Left ventricle myocardium superior (tissue), 1 donor: ENCODE measurements at regions not wholly inside any gene's neighbourhood (a gene's known extent, or its start where the extent isn't known, plus 50 kb on each side); places are given as distances from the start of the nearest gene placed in this dataset.

ENCODE experiments used
- ATAC-seq: fragments of 200-7000 bp; cut with Tn5 transposase; one replicate; pipeline ENCODE4 v1.9.1; 2020; ENCODE audit warnings: mild to moderate bottlenecking, moderate library complexity
- DNase-seq: peaks from one replicate; pipeline ENCODE4 v3.0.0-alpha.2; 2020
- intact Hi-C: fragments of 100-400 bp; cut with micrococcal nuclease; formaldehyde crosslinking; loops from one replicate; pipeline ENCODE4 v1.11.0; 2022
- donor health status: DM: no; HTN: yes; CAD: no; lungs with severe emphysema.

GRCh38 chr9:130755377-130756007, 61.9 kb downstream of the EXOSC2 start:
- DNase-seq = peak; percentile 39
- peak; percentile 64 for ATAC-seq
- intact Hi-C loops = no loop called here

GRCh38 chr9:130756037-130756436, 62.5 kb downstream of the EXOSC2 start:
- intact Hi-C loops = no loop called here
- ATAC-seq = no peak
- no peak for DNase-seq

- ATAC-seq (peak; percentile 21), DNase-seq (no peak)
- intact Hi-C loops = no loop called here
These were observed 63.0 kb downstream of the EXOSC2 start for GRCh38 chr9:130756455-130757152.

GRCh38 chr9:130759738-130760137, 66.2 kb downstream of the EXOSC2 start:
- no peak for ATAC-seq
- DNase-seq = no peak
- intact Hi-C loops = no loop called here

- DNase-seq (no peak), ATAC-seq (no peak)
- intact Hi-C loops = no loop called here
These were observed 70.0 kb downstream of the EXOSC2 start for GRCh38 chr9:130763331-130764171.

- intact Hi-C loops = no loop called here
- DNase-seq = no peak
- ATAC-seq = no peak
These were observed 69.7 kb upstream of the ABL1 start for GRCh38 chr9:130765137-130766020.

- ATAC-seq = peak; percentile 37
- DNase-seq = no peak
- intact Hi-C loops = no loop called here
These were observed 68.8 kb upstream of the ABL1 start for GRCh38 chr9:130766021-130766926.

GRCh38 chr9:130766927-130767307, 68.1 kb upstream of the ABL1 start:
- DNase-seq (no peak), ATAC-seq (peak; percentile 49)
- intact Hi-C loops = no loop called here

GRCh38 chr9:130768265-130768664, 66.8 kb upstream of the ABL1 start:
- intact Hi-C loops = no loop called here
- no peak for DNase-seq
- ATAC-seq = no peak

GRCh38 chr9:130768891-130769403, 66.1 kb upstream of the ABL1 start:
- no peak for DNase-seq
- no peak for ATAC-seq
- intact Hi-C loops = no loop called here

- intact Hi-C loops = loop anchor here (5.0 kb wide), 1 partner anchor 92 kb away; no protein-coding TSS in a partner anchor
- ATAC-seq (no peak), DNase-seq (no peak)
These were observed 65.0 kb upstream of the ABL1 start for GRCh38 chr9:130770093-130770492.

- ATAC-seq = peak; percentile 78
- intact Hi-C loops = loop anchor here (5.0 kb wide), 1 partner anchor 91 kb away; no protein-coding TSS in a partner anchor
- no peak for DNase-seq
These were observed 64.2 kb upstream of the ABL1 start for GRCh38 chr9:130770679-130771442.

- ATAC-seq (no peak), DNase-seq (no peak)
- intact Hi-C loops = loop anchor here (5.0 kb wide), 1 partner anchor 90 kb away; no protein-coding TSS in a partner anchor
These were observed 62.9 kb upstream of the ABL1 start for GRCh38 chr9:130772185-130772584.

GRCh38 chr9:130774183-130774582, 60.9 kb upstream of the ABL1 start:
- intact Hi-C loops = loop anchor here (5.0 kb wide), 1 partner anchor 88 kb away; no protein-coding TSS in a partner anchor
- no peak for DNase-seq

GRCh38 chr9:130775336-130775991, 59.6 kb upstream of the ABL1 start:
- ATAC-seq = no peak
- DNase-seq = no peak
- intact Hi-C loops = no loop called here

More at GRCh38 chr9:130774183-130774582, 60.9 kb upstream of the ABL1 start:
- no peak for ATAC-seq

- intact Hi-C loops = no loop called here
- ATAC-seq (no peak), DNase-seq (no peak)
These were observed 55.8 kb upstream of the ABL1 start for GRCh38 chr9:130779153-130779855.
